NOMO-1 treated with dmso at 0.1 percent for 144 hours (cell line): ENCODE measurements at regions not wholly inside any gene's neighbourhood (a gene's known extent, or its start where the extent isn't known, plus 50 kb on each side); places are given as distances from the start of the nearest gene placed in this dataset.

Source experiments
- DNase-seq: peaks from one replicate; lab custom pipeline; 2025; ENCODE audit not compliant: unreplicated experiment; lab: John Stamatoyannopoulos, UW

DNA sequence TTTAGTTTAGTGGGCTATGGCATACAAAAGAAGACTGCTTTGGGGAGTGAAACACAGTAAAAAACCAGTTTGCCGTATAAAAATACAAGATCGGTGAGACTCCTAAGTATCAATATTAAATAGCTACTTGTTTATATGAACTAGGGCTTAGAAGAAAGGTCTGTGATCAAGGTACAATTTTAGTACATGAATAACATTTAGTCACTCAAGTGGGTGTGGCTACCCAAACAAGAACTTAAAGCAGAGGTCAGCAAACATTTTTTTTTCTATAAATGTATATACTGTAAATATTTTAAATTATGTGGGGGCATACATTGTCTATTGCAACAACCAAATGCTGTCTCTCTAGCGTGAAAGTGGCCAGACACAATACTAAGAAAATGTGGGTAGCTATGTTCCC is 1452.5 kb upstream of the NUDT12 start:
- DNase-seq: no peak

DNA sequence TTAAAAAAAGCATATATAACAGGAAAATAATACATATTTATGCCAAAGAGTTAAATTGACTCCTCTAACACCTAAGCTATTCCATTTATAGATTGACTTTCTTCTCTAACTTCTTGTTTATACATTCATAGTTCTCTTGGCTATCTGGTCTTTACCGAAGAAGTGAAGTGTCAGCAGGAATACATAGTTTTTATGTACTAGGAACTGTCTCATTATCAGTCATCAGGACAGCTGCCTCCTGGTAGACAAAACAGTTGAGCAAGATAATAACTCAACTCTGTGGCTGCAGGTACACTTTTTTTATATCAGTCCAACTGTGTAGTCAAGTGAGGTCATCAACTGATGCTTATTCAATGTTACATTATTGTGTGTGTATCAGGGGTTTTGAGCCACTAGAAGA is 1436.0 kb upstream of the NUDT12 start:
- no peak for DNase-seq

DNA sequence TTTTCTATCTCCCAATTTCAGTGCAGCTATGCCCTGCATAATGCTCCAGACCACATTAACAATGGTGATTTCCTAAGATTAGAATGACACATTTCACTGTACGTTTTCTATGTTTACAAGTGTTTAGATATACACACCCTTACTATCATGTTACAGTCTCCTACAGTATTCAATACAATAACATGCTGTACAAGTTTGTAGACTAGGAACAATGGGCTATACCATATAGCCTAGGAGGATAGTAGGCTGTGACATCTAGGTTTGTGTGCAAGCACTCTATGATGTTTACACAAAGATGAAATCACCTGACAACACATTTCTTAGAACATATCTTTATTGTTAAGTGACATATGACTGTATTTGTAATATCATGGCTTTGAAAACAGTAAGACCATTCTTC is 1435.6 kb upstream of the NUDT12 start:
- no peak for DNase-seq

DNA sequence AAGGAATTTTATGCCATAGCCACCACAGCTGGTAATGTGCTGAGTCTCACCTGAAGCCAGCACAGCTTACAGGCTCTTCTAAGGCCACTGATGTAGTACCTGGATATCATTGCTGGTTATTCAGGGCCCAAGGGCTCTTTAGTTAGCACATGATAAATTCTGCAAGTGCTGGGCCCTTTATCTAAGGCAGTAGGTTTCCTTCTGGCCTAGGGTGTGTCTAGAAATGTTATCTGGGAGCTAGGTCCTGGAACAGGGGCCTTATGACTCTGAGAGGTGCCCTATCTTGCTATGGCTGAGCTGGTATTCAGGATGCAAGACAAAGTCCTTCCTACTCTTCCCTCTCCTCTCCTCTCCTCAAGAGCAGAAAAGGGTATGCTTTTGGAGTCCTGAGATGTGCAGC is 1424.5 kb upstream of the NUDT12 start:
- DNase-seq: no peak

DNA sequence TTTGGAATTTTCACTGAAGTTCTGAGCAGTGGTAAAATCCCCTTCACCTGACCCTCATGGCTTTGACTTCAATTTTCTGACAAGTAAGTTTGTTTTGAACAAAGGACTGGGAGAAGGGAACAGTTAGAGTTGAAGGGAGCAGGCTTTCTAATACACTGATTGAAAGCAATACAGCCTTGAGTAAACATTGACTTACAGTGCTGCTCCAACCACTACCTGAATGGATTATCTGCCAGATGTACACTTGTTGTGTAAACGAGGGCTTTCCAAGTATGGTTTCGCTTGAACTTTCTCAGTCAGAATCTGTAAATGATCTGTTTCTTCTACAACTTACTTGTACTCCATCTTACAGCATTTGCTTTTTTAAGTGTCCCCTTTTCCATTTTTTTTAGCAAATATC is 1414.9 kb upstream of the NUDT12 start:
- no peak for DNase-seq

DNA sequence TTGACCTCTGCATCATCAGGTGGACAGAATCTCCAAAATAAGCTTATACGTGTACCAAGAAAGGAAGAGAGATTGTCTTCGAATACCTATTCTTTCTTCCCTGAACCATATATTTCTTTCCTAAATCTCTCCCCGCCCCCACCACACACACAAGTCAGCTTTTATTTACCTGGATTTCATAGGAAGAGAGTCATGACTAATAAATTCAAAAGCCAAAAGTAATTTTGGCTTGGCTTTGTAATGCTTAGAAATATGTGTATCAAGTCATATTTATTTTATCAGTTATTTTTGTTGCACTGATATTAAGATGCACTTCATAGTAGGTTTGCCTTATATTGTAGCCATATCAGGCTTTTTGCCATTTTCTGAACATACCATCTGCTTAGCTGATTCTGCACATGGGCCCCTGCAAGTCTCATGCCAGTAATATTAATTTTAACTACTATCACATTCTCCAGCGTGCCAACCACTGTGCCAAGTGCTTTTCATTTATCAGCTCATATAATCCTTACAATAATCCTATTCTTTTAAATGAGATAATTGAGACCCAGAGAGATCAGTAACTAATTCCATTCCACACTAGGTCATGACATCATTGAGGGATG is 1405.3 kb upstream of the NUDT12 start:
- DNase-seq: no peak

DNA sequence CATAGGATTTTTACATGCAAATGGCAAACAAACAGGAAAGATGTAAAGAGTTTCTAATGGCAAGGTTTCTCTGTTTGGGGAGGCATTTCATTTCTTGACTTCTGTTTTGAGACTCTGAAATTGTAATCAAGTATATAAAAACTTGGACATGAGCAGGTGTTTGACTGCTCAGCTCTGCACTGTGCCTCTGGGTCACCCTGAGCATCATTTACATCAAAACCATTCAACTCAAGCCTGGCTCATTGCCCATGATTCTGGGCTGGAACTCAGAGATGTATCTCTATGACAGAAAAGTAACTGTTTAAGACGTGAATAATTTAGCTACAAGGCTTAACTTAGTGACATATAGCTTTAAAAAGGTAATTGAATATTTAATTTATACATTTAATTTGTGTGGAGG is 1402.4 kb upstream of the NUDT12 start:
- DNase-seq: no peak

DNA sequence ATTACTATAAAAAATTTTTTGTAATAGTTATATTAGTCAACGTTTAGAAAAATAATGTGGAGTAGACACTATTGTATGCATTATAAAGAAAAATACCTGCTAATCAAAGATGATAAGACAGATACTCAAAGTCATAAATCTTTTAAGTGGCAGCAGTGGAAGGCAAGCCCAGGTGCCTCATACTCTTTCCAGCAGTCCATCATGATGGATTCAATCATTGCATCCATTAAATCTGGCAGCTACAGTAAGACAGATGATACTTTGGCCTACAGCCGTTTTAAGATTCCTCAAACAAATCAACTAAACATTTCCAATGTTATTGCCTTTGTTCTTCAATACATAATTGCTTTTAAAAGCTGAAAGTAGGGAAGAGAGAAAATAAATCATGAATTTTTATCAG is 1392.9 kb upstream of the NUDT12 start:
- no peak for DNase-seq

DNA sequence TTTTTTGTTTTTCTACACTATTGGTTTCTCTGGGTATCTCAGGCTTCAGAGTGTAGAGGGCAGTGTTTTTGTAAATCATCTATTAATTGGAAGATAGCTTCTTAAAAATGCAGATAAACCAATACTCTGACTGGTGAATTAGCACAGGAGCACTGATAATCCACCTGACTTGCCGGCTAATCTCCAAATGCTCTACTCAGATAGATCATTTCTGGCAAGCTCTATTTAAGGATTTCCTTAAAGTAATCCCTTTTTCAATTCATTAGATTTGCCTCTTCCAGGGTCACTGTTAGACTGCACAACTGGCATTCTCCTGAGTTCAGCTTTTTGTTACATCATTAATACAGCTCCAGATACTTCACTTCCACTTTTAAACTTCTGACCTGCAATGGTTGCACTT is 1390.3 kb upstream of the NUDT12 start:
- no peak for DNase-seq

DNA sequence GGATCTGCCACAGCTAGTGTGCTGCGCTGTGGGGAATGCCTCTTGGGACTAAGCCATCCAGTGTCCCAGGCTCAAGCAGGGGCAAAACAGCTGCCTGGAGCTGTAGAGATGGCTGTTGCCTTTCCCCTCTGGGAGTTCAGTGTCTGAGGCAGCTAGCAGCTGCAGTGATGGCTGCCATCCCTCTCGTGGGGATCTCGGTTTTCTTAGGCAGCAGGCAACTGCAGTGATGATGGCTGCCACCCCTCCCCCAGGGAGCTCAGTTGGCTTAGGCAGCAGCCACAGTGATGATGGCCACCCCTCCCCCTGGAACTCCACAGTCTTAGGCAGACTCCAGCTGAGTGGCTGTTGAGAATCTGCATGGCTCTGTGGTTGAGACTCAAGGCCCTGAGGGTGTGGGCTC is 1389.2 kb upstream of the NUDT12 start:
- DNase-seq: no peak

DNA sequence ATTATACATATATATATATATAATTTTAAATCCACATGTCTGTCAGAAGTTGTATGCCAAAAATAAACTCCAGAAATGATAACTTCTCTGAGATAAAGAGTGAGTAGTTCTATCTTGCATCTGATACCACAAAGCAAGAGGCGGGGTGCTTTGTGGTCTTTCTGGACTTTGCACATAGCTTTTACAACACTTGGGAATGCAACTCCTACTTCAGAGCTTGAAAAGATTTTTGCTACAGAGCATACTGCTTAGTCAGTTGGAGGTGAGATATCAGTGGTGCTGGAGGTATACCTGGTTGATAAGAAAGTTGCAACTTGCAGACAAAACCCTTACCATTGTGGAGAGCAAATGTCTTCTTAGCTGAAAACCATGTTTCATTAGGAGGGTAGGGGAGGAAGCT is 1384.5 kb upstream of the NUDT12 start:
- DNase-seq: no peak

DNA sequence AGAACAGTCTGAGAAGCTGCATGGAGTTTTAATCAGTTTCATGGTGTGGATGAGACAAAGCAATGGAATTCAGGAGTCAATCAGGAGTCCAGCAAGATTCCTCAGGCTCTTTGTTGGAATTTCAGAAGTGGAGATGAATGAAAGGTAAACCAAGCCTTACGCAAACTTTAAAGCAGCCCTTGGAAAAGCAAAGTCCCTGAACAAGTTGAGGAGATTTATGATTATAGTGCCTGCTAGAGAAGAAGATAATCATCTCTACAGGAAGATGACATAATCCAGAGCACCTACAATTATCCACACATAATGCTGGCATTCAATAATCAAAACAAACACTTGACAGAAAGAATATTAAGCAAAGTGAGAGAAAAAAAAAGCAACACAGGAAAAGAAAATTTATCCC is 1380.1 kb upstream of the NUDT12 start:
- no peak for DNase-seq

DNA sequence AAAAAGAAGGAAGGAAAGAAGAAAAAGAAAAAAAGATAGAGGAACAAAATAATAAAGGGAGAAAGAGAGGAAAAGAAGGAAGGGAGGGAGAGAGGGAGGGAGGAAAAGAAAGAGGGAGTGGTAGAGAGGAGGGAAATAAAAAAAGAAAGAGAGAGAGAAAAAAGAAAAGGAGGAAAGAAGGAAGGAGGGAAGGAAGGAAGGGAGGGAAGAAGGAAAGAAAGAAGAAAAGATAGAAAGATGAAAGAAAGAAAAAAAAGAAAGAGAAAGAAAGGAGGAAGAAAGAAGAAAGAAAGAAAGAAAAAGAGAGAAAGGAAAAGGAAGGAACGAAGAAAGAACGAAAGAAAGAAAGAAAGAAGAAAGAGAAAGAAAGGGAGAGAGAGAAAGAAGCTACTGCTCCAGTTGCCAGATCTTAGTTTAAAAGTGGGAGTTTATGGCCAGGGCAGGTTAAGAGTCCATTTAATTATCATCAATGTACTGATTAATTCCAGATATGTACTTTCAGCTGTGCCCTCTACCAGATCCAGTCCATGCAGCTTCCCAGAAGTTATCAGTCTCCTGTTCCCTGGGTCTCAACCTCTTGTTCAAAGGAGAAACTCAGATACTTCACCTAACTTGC is 1378.5 kb upstream of the NUDT12 start:
- no peak for DNase-seq

DNA sequence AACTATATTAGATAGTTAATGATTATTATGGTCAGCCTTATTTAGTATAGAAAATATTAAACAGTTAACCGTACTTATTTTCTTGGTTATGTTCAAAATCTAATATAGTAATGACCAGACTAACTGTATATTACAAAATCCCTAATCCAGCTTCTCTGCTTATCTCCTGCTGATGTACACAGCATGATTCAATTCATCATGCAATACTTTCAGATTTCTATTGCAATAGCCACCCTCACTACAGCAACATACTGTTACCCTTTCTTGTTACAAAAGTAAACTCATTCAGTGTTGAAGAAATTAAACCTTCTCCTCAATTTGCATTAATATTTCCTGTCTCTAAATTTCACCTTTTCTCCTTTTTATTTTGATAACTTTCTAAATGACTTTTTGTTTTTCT is 1375.0 kb upstream of the NUDT12 start:
- no peak for DNase-seq

DNA sequence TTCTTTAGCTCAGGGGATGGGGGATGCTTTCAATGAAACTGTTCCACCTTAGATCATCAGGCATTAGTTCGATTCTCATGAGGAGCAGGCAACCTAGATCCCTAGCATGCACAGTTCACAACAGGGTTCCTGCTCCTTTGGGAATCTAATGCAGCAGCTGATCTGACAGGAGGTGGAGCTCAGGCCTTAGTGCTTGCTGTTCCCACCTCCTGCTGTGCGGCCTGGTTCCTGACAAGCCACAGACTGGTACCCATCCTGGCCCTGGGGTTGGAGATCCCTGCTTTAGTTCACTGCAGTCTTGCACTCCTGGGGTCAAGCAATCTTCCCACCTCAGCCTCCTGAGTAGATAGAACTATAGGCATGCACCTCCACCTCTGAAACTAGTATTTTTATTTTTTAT is 1369.8 kb upstream of the NUDT12 start:
- no peak for DNase-seq

DNA sequence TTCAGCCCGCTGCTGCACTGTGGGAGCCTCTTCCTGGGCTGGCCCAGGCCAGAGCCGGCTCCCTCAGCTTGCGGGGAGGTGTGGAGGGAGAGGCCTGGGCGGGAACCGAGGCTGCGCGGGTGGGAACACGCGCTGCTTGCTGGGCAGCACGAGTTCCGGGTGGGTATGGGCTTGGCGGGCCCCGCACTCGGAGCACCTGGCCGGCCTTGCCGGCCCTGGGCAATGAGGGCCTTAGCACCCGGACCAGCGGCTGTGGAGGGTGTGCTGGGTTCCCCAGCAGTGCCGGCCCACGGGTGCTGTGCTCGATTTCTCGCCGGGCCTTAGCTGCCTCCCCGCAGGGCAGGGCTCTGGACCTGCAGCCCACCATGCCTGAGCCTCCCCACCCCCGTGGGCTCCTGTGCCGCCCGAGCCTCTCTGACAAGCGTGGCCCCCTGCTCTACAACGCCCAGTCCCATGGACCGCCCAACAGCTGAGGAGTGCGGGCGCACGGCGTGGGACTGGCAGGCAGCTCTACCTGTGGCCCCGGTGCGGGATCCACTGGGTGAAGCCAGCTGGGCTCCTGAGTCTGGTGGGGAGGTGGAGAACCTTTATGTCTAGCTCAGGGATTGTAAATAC is 1366.4 kb upstream of the NUDT12 start:
- DNase-seq: no peak

DNA sequence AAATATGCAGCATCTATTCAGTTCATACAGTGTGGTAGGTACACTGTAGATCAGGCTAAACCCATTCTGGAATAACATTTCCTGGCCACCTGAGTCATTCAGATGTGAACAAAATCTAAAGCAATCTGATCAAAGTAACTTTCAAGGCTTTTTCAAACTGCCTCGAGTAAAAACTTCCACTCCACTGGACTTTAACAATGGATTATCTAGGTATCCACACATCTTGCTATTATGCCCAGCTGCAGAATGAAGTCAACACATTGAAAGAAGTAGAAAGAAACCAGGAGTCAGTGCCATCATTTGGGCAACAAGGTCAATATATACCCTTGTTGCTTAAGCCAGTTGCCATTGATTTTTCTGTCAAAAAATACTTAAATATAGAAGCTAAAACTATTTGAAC is 1352.6 kb upstream of the NUDT12 start:
- no peak for DNase-seq

DNA sequence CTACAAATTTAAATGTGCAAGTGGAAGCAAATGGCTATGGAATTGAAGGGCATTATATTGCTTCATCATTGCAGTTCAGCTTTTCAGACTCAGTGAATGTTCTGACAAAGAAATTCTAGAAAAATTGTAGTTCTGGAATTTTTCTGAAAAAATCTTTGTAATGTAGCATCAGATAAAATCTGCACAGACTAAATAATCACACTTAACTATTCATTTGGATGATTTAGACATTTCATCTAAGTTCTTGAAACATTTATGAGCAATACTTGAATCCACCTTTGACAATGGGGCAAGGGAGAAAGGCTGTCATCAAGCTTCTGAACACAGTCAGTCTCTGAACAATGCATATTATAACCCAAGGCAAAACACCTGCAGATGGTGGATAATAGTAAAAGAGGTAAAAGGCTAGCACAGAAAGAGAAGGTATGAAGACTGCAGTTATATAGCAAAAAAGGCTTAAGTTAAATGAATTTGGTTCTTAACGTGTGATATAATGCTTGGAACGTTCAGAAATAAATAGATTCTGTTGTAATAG is 1352.0 kb upstream of the NUDT12 start:
- DNase-seq: no peak

DNA sequence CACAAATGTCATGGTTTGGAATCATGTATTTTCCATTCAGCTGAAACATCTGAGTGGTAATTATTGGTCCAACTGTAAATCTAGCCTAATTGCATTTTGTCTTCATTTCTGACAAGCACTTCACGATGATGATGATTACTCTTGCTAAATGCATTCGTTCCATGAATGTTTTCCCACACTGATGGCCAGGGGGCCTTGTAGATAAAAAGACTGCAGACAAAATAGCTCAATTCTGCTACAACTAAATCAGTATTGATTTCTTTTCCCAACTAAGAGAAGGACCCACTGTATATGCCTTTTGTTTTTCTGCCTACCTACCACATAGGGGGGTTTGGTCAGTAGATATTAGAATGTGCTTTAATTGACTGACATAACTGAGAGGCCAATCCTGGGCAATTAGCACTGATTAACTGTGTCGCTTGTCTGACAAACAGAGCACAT is 1351.3 kb upstream of the NUDT12 start:
- DNase-seq: no peak

DNA sequence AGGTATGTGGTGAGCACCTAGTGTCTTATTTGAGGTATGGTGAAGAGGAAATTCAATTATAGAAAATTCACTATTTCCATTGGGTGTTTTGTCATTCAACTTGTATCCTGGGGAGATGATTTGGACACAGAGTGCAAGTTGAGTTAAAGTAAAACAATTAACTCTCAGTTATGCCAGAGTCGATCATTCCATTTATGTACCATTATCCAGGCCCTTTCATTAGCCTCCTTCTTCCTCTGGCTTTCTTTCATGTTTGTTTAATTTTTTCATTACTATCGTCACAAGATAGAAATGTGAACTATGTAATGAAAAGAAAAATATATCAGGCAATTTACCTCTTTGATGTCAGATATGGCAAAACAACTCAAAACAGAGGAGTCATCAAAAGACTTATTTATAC is 1347.2 kb upstream of the NUDT12 start:
- no peak for DNase-seq

DNA sequence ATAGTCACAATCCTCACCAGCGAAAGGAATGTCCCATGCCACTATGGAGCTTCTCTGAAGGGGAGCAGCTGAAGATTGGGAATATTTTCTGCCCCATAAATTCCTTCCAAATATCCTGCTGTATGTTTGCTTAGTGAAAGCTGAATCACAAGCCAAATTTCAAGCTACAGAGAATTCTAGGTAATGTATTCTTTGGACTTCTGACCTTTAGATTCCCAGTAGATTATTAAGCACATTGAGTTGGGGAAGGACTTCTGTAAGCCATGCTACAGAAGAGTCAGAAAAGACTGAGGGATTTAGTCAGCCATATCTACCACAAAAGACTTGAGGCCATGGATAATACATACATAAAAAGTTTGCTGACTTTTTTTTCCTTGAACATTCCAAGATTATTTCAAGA is 1342.0 kb upstream of the NUDT12 start:
- DNase-seq: no peak

DNA sequence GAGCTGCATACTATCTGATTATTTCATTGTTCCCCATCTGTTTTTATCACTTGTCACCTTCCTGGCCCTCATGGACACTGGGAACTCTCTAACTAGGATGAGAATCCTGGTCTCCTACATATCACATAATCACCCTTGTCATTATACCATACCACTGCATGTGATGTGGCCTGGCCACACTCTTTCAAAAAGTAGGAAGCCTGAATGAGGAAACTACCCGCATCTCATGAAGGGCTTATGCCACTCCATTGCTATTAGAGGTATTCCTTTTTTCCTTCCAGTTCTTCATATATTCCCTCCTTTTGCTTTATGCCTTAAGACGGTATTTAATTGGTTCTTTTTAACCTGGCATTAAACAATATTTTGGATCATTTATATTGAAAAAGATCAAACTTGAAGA is 1341.4 kb upstream of the NUDT12 start:
- DNase-seq: no peak

DNA sequence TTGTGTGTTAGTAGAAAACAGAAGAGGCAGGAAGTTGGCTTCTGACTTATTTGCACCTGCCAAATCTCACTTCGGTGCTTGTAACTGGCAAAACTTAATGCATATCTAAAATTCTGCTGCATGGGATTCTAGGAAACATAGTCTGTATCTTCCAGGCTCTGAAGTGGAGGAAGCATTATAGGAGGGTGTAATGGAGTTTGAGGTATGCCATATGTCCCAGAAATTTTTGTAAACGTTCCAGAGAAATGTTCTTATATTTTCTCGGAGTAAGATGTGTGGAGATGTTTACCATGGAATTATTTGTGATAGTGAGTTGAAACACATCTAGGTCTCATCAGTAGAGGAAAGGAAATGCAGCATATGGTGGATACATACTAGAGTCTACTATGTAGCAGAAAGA is 1329.0 kb upstream of the NUDT12 start:
- no peak for DNase-seq
